HEK293 (cell line): ENCODE measurements at regions not wholly inside any gene's neighbourhood (a gene's known extent, or its start where the extent isn't known, plus 50 kb on each side); places are given as distances from the start of the nearest gene placed in this dataset.
"Not testable (repeated sequence)": the region's sequence is repeated elsewhere in the genome, so short reads cannot be mapped to it uniquely, and the experiment has no call there.

Experiments used
- CTCF ChIA-PET: fragments of 350-600 bp; formaldehyde crosslinking; extraction: SDS; loops from one replicate; lab custom pipeline; 2021; ENCODE audit warnings: antibody characterized with exemption; lab: Yijun Ruan, JAX
- POLR2A ChIA-PET: fragments of 300-600 bp; formaldehyde crosslinking; extraction: SDS; loops from one replicate; lab custom pipeline; 2020; ENCODE audit warnings: antibody characterized with exemption, inconsistent platforms; lab: Yijun Ruan, JAX
- H3K27ac ChIP-seq: fragments of 200-500 bp; sonication (Bioruptor generic); 2 replicates; pipeline ENCODE4 v1.5.1; 2014; ENCODE audit warnings: low read depth, low read length, control low read depth, inconsistent platforms; ENCODE audit errors: extremely low read depth
- H3K36me3 ChIP-seq, 2 experiments: fragments of 200-500 bp in 1 of 2; sonication (Bioruptor generic) in 1 of 2; 1 replicate in 1 of 2; 2 replicates in 1 of 2; pipeline ENCODE4 v1.5.1; 2014 to 2017; ENCODE audit warnings: inconsistent platforms in 2 of 2, low read length in 2 of 2; ENCODE audit not compliant: control insufficient read depth in 2 of 2, insufficient read depth in 1 of 2
- H3K4me1 ChIP-seq: fragments of 200-500 bp; sonication (Bioruptor generic); 2 replicates; pipeline ENCODE4 v1.5.1; 2014; ENCODE audit warnings: mild to moderate bottlenecking, low read length, inconsistent platforms; ENCODE audit not compliant: control insufficient read depth, insufficient read depth
- H3K4me3 ChIP-seq: 2 replicates; pipeline ENCODE4 v1.5.1; 2011; ENCODE audit warnings: low read depth, mild to moderate bottlenecking, control low read depth, low read length, moderate library complexity
- H3K9me3 ChIP-seq: fragments of 200-500 bp; sonication (Bioruptor generic); 2 replicates; pipeline ENCODE4 v1.5.1; 2014; ENCODE audit warnings: low read depth, low read length, inconsistent platforms; ENCODE audit not compliant: control insufficient read depth, insufficient read depth
- FEZF1 ChIP-seq: fragments of 450-650 bp; formaldehyde crosslinking; IDR thresholded peaks from 2 replicates; pipeline ENCODE4 v1.5.1; 2016; ENCODE audit warnings: missing biosample characterization, missing genetic modification characterization
- SETDB1 ChIP-seq: IDR thresholded peaks from one replicate; pipeline ENCODE4 v1.6.1; 2017; ENCODE audit warnings: mild to moderate bottlenecking, low read length, moderate library complexity, mixed read lengths; ENCODE audit not compliant: insufficient read length
- SP7 ChIP-seq: fragments of 450-650 bp; formaldehyde crosslinking; IDR thresholded peaks from 2 replicates; pipeline ENCODE4 v1.5.1; 2016; ENCODE audit warnings: missing biosample characterization, missing genetic modification characterization
- ZBTB20 ChIP-seq: fragments of 450-650 bp; formaldehyde crosslinking; IDR thresholded peaks from 2 replicates; pipeline ENCODE4 v1.5.1; 2016; ENCODE audit warnings: missing biosample characterization, missing genetic modification characterization
- ZBTB7A ChIP-seq: fragments of 450-650 bp; formaldehyde crosslinking; IDR thresholded peaks from 2 replicates; pipeline ENCODE4 v1.5.1; 2016; ENCODE audit warnings: low read depth, missing biosample characterization, missing genetic modification characterization
- ZNF112 ChIP-seq: fragments of 450-650 bp; formaldehyde crosslinking; IDR thresholded peaks from 2 replicates; pipeline ENCODE4 v1.5.0; 2017; ENCODE audit warnings: missing biosample characterization, missing genetic modification characterization
- ZNF148 ChIP-seq: fragments of 450-650 bp; formaldehyde crosslinking; IDR thresholded peaks from 2 replicates; pipeline ENCODE4 v1.5.0; 2017; ENCODE audit warnings: missing biosample characterization, missing genetic modification characterization, borderline replicate concordance
- ZNF18 ChIP-seq: fragments of 450-650 bp; formaldehyde crosslinking; IDR thresholded peaks from 2 replicates; pipeline ENCODE4 v1.5.1; 2016; ENCODE audit warnings: missing biosample characterization, missing genetic modification characterization
- ZNF366 ChIP-seq: fragments of 450-650 bp; formaldehyde crosslinking; conservative IDR thresholded peaks from 2 replicates; pipeline ENCODE4 v1.5.1; 2016; ENCODE audit warnings: missing biosample characterization, missing genetic modification characterization
- ZNF514 ChIP-seq: fragments of 450-650 bp; formaldehyde crosslinking; IDR thresholded peaks from 2 replicates; pipeline ENCODE4 v1.5.1; 2016; ENCODE audit warnings: missing biosample characterization, missing genetic modification characterization
- ZNF518A ChIP-seq: fragments of 450-650 bp; formaldehyde crosslinking; conservative IDR thresholded peaks from 2 replicates; pipeline ENCODE4 v1.5.1; 2016; ENCODE audit warnings: low read depth, missing biosample characterization, missing genetic modification characterization
- ZNF692 ChIP-seq: fragments of 450-650 bp; formaldehyde crosslinking; IDR thresholded peaks from 2 replicates; pipeline ENCODE4 v1.5.1; 2016; ENCODE audit warnings: missing biosample characterization, missing genetic modification characterization
- ZNF837 ChIP-seq: fragments of 450-650 bp; formaldehyde crosslinking; IDR thresholded peaks from 2 replicates; pipeline ENCODE4 v1.5.1; 2016; ENCODE audit warnings: missing biosample characterization, missing genetic modification characterization
- TF ChIP-seq, protein P1 (sequence below): fragments of 450-650 bp; formaldehyde crosslinking; IDR thresholded peaks from 2 replicates; pipeline ENCODE4 v1.5.1; 2016; ENCODE audit warnings: missing biosample characterization, missing genetic modification characterization

GRCh38 chr2:173734797-173735196, 230.4 kb downstream of the SP3 start:
- H3K9me3 ChIP-seq, result no peaks in the 10 kb centered on the region
- TF ChIP-seq ZNF112 (no peak), ZBTB20 (tag by site-specific recombination) (no peak), ZNF18 (tag by site-specific recombination) (0 out of 2 replicates have a peak, but pooled peaks have one; percentile 17), ZNF837 (tag by site-specific recombination) (no peak), SETDB1 (peak; percentile 34), FEZF1 (tag by site-specific recombination) (peak; percentile 55; the same call in 1 of the 2 replicates)
- POLR2A ChIA-PET, result no interaction called here
- H3K27ac ChIP-seq, result no peak overlapping the region
- CTCF ChIA-PET, result no interaction called here
- no peak overlapping the region for H3K4me3 ChIP-seq
- H3K36me3 ChIP-seq, result no peaks in the 10 kb centered on the region
- H3K4me1 ChIP-seq, result no peaks in the 10 kb centered on the region; the same call in 1 of the 2 replicates

DNA sequence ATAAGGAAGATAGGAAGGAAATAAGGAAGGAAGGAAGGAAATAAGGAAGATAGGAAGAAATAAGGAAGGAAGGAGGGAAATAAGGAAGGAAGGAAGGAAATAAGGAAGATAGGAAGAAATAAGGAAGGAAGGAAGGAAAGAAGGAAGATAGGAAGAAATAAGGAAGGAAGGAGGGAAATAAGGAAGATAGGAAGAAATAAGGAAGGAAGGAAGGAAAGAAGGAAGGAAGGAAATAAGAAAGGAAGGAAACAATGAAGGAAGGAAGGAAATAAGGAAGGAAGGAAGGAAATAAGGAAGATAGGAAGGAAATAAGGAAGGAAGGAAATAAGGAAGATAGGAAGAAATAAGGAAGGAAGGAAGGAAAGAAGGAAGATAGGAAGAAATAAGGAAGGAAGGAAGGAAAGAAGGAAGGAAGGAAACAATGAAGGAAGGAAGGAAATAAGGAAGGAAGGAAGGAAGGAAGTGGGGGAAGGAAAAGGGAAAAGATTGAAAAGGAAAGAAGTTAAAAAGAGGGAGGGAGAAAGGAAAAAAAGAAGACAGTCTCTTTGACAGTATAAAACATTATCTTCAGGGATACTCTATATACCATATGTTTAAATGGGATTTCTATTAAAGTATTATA, 227.1 kb downstream of the SP3 start:
- CTCF ChIA-PET, H3K4me1 ChIP-seq, H3K36me3 ChIP-seq, H3K9me3 ChIP-seq, POLR2A ChIA-PET, H3K4me3 ChIP-seq, H3K27ac ChIP-seq: not testable (repeated sequence)
- TF ChIP-seq ZNF366 (tag by site-specific recombination), result peak; percentile 52; the same call in 1 of the 2 replicates

- no peaks in the 10 kb centered on the region; the same call in none of the 2 replicates for H3K4me1 ChIP-seq
- H3K9me3 ChIP-seq, result no peaks in the 10 kb centered on the region
- no peak overlapping the region for H3K4me3 ChIP-seq
- H3K36me3 ChIP-seq, result no peaks in the 10 kb centered on the region
- no peak overlapping the region for H3K27ac ChIP-seq
- ChIA-PET POLR2A (no interaction called here), CTCF (no interaction called here)
- TF ChIP-seq, protein P1, sequence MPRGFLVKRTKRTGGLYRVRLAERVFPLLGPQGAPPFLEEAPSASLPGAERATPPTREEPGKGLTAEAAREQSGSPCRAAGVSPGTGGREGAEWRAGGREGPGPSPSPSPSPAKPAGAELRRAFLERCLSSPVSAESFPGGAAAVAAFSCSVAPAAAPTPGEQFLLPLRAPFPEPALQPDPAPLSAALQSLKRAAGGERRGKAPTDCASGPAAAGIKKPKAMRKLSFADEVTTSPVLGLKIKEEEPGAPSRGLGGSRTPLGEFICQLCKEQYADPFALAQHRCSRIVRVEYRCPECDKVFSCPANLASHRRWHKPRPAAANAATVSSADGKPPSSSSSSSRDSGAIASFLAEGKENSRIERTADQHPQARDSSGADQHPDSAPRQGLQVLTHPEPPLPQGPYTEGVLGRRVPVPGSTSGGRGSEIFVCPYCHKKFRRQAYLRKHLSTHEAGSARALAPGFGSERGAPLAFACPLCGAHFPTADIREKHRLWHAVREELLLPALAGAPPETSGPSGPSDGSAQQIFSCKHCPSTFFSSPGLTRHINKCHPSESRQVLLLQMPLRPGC (tag by site-specific recombination), result no peak
- no peak for TF ChIP-seq ZNF514 (tag by site-specific recombination)
- no peak for TF ChIP-seq ZNF148 (tag by site-specific recombination)
- no peak for TF ChIP-seq ZNF692 (tag by site-specific recombination)
- TF ChIP-seq ZNF518A (tag by site-specific recombination), result no peak
- TF ChIP-seq SP7 (tag by site-specific recombination), result no peak
- TF ChIP-seq ZBTB7A (tag by site-specific recombination), result no peak
- TF ChIP-seq, all 188 proteins: peak for 0
Measured at GRCh38 chr2:173739006-173739405, 226.2 kb downstream of the SP3 start.
